K562 (cell line): ENCODE measurements at regions not wholly inside any gene's neighbourhood (a gene's known extent, or its start where the extent isn't known, plus 50 kb on each side); places are given as distances from the start of the nearest gene placed in this dataset.

Source experiments
- EZH2 ChIP-seq: IDR thresholded peaks from 2 replicates; pipeline ENCODE4 v1.6.1; 2012; ENCODE audit warnings: low read depth, mild to moderate bottlenecking, inconsistent platforms, low read length, borderline replicate concordance
- JUN ChIP-seq, 2 experiments: sonication (generic) in 1 of 2; formaldehyde crosslinking in 1 of 2; IDR thresholded peaks; 2 replicates each; pipeline versions ENCODE4 v1.6.1 to v1.8.0; 2012 to 2022; ENCODE audit warnings: borderline replicate concordance in 2 of 2, mild to moderate bottlenecking in 2 of 2, improper control_type of control experiment in 1 of 2, low read depth in 1 of 2, low read length in 1 of 2, missing genetic modification reagents in 1 of 2
- PKNOX1 ChIP-seq: fragments of 450-650 bp; IDR thresholded peaks from 2 replicates; pipeline ENCODE4 v1.6.1; 2016
- ZNF143 ChIP-seq: sonication (generic); formaldehyde crosslinking; IDR thresholded peaks from 2 replicates; pipeline ENCODE4 v1.9.0; 2022; ENCODE audit warnings: mild to moderate bottlenecking, missing genetic modification reagents

GRCh38 chr12:47422611-47423010, 283.2 kb downstream of the RPAP3 start:
- TF ChIP-seq PKNOX1 = no peak
- TF ChIP-seq EZH2 = no peak
- TF ChIP-seq JUN (IDR thresholded peaks at IDR 0.05; ENCODE audit: borderline replicate concordance, low read depth, low read length) = no peak
- no peak for TF ChIP-seq JUN (CRISPR knock-in tag; IDR thresholded peaks at IDR 0.05; ENCODE audit: borderline replicate concordance)
- no peak for TF ChIP-seq ZNF143 (CRISPR knock-in tag)
